ENCODE measurements at regions not wholly inside any gene's neighbourhood (a gene's known extent, or its start where the extent isn't known, plus 50 kb on each side); places are given as distances from the start of the nearest gene placed in this dataset.
"Not testable (repeated sequence)": the region's sequence is repeated elsewhere in the genome, so short reads cannot be mapped to it uniquely, and the experiment has no call there.

GRCh38 chr14:57049848-57050247 lies 218.9 kb downstream of the EXOC5 start:
- no peak for DNase-seq (ENCODE audit: low read depth)
- no peak overlapping the region for H3K4me3 ChIP-seq (ENCODE audit: low read depth, low read length)
- no peak for TF ChIP-seq CTCF (IDR thresholded peaks at IDR 0.05; ENCODE audit: insufficient read depth, low read length)

GRCh38 chr14:57046175-57046574 lies 222.5 kb downstream of the EXOC5 start:
- H3K4me3 ChIP-seq (ENCODE audit: low read depth, low read length): no peak overlapping the region
- DNase-seq (ENCODE audit: low read depth): no peak
- TF ChIP-seq CTCF (IDR thresholded peaks at IDR 0.05; ENCODE audit: insufficient read depth, low read length): no peak

GRCh38 chr14:57044101-57044973 lies 224.4 kb downstream of the EXOC5 start:
- not testable (repeated sequence) for H3K4me3 ChIP-seq (ENCODE audit: low read depth, low read length); DNase-seq (ENCODE audit: low read depth)

- no peak for TF ChIP-seq CTCF (IDR thresholded peaks at IDR 0.05; ENCODE audit: insufficient read depth, low read length)
- no peak overlapping the region for H3K4me3 ChIP-seq (ENCODE audit: low read depth, low read length)
- DNase-seq (ENCODE audit: low read depth): no peak
Measured at GRCh38 chr14:57038689-57039088, 228.4 kb upstream of the OTX2 start.

- no peak overlapping the region for H3K4me3 ChIP-seq (ENCODE audit: low read depth, low read length)
- DNase-seq (ENCODE audit: low read depth): no peak
- no peak for TF ChIP-seq CTCF (IDR thresholded peaks at IDR 0.05; ENCODE audit: insufficient read depth, low read length)
Measured at GRCh38 chr14:57031474-57031873, 221.2 kb upstream of the OTX2 start.

GRCh38 chr14:57029620-57030253 lies 219.5 kb upstream of the OTX2 start:
- no peak overlapping the region for H3K4me3 ChIP-seq (ENCODE audit: low read depth, low read length)
- DNase-seq (ENCODE audit: low read depth): no peak
- no peak for TF ChIP-seq CTCF (IDR thresholded peaks at IDR 0.05; ENCODE audit: insufficient read depth, low read length)

- no peak for TF ChIP-seq CTCF (IDR thresholded peaks at IDR 0.05; ENCODE audit: insufficient read depth, low read length)
- no peak for DNase-seq (ENCODE audit: low read depth)
- H3K4me3 ChIP-seq (ENCODE audit: low read depth, low read length): no peak overlapping the region
Measured at GRCh38 chr14:57025456-57025855, 215.2 kb upstream of the OTX2 start.

Data from fibroblast of the aortic adventitia (primary cell).